ENCODE measurements at regions not wholly inside any gene's neighbourhood (a gene's known extent, or its start where the extent isn't known, plus 50 kb on each side); places are given as distances from the start of the nearest gene placed in this dataset.

- no peak for TF ChIP-seq CTCF (IDR thresholded peaks at IDR 0.05)
- ATAC-seq (peak; percentile 63 to 75), DNase-seq (no peak)
- H3K36me3 ChIP-seq, result no peaks in the 10 kb centered on the region
- no peak overlapping the region for H3K4me3 ChIP-seq
- no peaks in the 10 kb centered on the region for H3K27me3 ChIP-seq (ENCODE audit: low read depth)
- H3K4me1 ChIP-seq, result peaks cover 22% of the 10 kb centered on the region
- intact Hi-C loops (cut with DNase I), result no loop called here
- H3K27ac ChIP-seq, result no peak overlapping the region
- H3K9me3 ChIP-seq, result no peaks in the 10 kb centered on the region
Observed at GRCh38 chr1:221440658-221441057, 301.2 kb downstream of the DUSP10 start.

- H3K9me3 ChIP-seq, result no peaks in the 10 kb centered on the region
- H3K4me3 ChIP-seq, result no peak overlapping the region
- peaks cover 22% of the 10 kb centered on the region for H3K4me1 ChIP-seq
- intact Hi-C loops (cut with DNase I), result no loop called here
- H3K27me3 ChIP-seq (ENCODE audit: low read depth), result no peaks in the 10 kb centered on the region
- no peaks in the 10 kb centered on the region for H3K36me3 ChIP-seq
- no peak overlapping the region for H3K27ac ChIP-seq
- ATAC-seq, result no peak
- no peak for DNase-seq
- TF ChIP-seq CTCF (IDR thresholded peaks at IDR 0.05), result no peak
Observed at GRCh38 chr1:221442056-221442455, 299.8 kb downstream of the DUSP10 start.

GRCh38 chr1:221444346-221444745, 297.5 kb downstream of the DUSP10 start:
- H3K4me1 ChIP-seq, result peaks cover 21% of the 10 kb centered on the region
- ATAC-seq (no peak), DNase-seq (no peak)
- H3K36me3 ChIP-seq, result no peaks in the 10 kb centered on the region
- no peak overlapping the region for H3K27ac ChIP-seq
- H3K9me3 ChIP-seq, result no peaks in the 10 kb centered on the region
- H3K27me3 ChIP-seq (ENCODE audit: low read depth), result no peaks in the 10 kb centered on the region
- no peak for TF ChIP-seq CTCF (IDR thresholded peaks at IDR 0.05)
- intact Hi-C loops (cut with DNase I), result no loop called here
- H3K4me3 ChIP-seq, result no peak overlapping the region

- H3K9me3 ChIP-seq, result no peaks in the 10 kb centered on the region
- H3K27ac ChIP-seq, result no peak overlapping the region
- TF ChIP-seq CTCF (IDR thresholded peaks at IDR 0.05), result no peak
- H3K4me1 ChIP-seq, result no peaks in the 10 kb centered on the region
- no peak for ATAC-seq
- no peak overlapping the region for H3K4me3 ChIP-seq
- no peaks in the 10 kb centered on the region for H3K27me3 ChIP-seq (ENCODE audit: low read depth)
- DNase-seq, result no peak
- no peaks in the 10 kb centered on the region for H3K36me3 ChIP-seq
- intact Hi-C loops (cut with DNase I), result no loop called here
Observed at GRCh38 chr1:221448585-221449175, 293.2 kb downstream of the DUSP10 start.

- no peaks in the 10 kb centered on the region for H3K36me3 ChIP-seq
- no peaks in the 10 kb centered on the region for H3K4me1 ChIP-seq
- no peak for TF ChIP-seq CTCF (IDR thresholded peaks at IDR 0.05)
- H3K27me3 ChIP-seq (ENCODE audit: low read depth), result no peaks in the 10 kb centered on the region
- no peak overlapping the region for H3K4me3 ChIP-seq
- intact Hi-C loops (cut with DNase I), result no loop called here
- H3K9me3 ChIP-seq, result no peaks in the 10 kb centered on the region
- ATAC-seq (no peak), DNase-seq (no peak)
- no peak overlapping the region for H3K27ac ChIP-seq
Observed at GRCh38 chr1:221449194-221449593, 292.7 kb downstream of the DUSP10 start.
